GM18858 (cell line): ENCODE measurements at regions not wholly inside any gene's neighbourhood (a gene's known extent, or its start where the extent isn't known, plus 50 kb on each side); places are given as distances from the start of the nearest gene placed in this dataset.
"Not testable (repeated sequence)": the region's sequence is repeated elsewhere in the genome, so short reads cannot be mapped to it uniquely, and the experiment has no call there.

Experiments
- ATAC-seq: cut with Tn5 transposase; IDR thresholded peaks from one replicate; pipeline ENCODE4 v1.9.1; 2021; ENCODE audit not compliant: unreplicated experiment

DNA sequence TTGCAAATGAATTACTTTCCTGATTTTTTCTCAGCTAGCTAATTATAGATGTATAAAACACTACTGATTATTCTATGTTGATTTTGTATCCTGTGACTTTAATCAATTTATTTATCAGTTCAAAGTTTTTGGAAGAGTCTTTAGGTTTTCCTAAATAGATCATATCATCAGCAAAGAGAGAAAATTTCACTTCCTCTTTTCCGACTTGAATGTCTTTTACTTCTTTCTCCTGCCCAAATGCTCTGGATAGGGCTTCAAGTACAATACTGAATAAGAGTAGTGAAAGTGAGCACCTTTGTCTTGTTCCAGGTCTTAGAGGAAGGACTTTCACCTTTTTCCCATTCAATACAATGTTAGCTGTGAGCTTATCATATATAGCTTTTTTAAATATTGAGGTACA, 417.9 kb downstream of the PDGFC start:
- ATAC-seq: no peak

DNA sequence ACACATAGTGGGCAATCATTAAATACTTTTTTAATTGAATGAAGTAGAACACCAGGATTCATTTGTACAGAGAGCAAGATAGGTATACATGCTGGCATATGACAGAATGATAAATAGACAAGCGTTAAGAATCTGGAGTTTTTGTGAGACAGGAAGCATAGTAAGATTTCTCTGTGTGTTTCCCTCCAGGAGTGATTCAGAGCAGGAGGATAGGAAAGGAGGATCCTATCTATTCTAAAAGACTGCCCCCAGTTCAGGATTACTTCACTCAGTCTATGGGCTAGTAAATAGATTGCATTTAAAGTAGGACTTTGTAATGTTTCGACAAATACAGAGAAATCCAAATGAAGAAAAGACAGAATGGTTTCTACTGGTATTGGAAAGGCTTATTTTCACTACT, 423.7 kb downstream of the PDGFC start:
- no peak for ATAC-seq

GRCh38 chr4:156547439-156547838, 424.2 kb downstream of the PDGFC start:
- no peak for ATAC-seq

DNA sequence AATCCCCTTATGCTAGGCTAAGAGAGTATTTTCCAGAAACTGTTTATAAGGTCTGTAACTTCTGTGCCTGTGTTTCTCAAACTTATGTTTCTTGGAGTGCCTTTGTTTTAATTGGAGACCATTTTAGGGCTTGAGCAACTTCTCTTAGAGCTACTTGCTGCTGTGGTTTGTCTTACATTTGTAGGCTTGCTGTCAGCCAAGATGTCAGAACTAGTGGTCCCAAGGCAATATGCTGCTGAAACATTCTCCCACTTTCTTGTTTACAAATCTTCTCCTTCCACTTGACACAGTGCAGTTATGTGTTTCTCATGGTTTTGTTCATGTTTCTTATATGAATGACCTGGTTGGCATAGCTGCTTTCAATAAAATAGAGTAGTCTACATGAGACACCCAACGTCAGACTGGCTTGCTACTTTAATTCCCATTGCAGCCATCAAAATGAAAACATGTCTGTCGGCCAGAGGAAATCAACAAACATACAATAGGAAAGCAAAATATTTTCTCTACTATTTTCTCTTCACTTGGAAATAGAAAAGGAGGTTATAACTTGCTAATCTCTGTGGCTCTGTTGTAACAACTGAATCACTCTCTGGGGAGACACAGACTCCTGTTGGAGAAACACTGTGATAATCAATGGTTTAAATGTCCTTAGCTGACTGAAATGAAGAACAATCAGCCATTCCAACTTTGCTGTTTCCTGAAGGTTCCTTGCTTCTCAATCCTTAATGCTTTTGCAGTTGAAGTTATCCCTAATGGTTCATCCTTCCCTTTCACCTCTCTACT, 426.4 kb downstream of the PDGFC start:
- no peak for ATAC-seq

DNA sequence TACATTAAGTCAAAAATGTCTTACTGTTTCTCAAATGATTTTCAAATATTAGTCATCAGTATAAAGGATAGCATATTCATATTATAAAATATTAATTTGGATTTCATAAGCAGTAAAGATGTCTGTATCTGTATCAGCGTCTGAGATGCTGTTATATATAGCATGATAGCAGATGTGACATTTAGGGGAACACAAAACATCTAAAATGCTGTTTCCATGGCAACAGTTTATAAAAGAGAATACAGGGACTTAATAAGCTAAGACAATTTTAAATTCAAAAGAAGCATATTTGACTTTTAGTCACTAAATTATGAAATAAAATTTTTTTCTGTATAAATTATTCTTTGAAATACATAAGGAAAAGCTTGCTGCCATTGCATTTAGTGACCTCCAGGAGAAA, 432.2 kb downstream of the PDGFC start:
- no peak for ATAC-seq

DNA sequence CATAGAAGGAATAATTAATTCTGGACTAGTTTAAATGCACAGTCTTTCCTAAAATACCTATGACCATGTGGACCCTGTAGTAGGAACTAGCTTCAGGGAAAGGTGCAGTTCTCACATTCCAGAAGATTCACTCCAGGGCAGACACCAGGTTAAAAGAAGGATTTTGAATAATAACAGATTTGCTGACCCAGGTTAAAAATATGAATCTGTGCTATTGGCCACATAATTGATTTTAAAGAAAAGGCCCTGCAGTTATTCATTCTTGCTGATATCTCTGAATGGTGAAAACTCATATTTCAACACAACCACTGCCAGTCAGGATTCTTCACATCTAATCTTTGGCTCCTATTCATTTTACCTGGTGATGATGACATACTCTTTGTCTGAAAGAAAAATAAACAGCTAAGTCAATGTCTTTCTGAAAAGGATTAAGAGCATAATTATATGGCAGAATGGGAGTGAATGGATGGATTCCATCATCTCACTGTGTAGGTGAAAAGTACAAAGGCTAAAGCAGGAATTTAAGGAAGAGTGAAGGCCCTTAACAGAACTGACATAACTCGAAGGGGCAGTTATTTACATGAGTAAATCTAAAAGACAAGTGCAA, 432.8 kb downstream of the PDGFC start:
- ATAC-seq: no peak

- ATAC-seq: no peak
These were observed 433.4 kb downstream of the PDGFC start for GRCh38 chr4:156538210-156538609.

GRCh38 chr4:156537286-156537685, 434.3 kb downstream of the PDGFC start:
- no peak for ATAC-seq

- ATAC-seq: no peak
These were observed 434.9 kb downstream of the PDGFC start for GRCh38 chr4:156536661-156537060.

DNA sequence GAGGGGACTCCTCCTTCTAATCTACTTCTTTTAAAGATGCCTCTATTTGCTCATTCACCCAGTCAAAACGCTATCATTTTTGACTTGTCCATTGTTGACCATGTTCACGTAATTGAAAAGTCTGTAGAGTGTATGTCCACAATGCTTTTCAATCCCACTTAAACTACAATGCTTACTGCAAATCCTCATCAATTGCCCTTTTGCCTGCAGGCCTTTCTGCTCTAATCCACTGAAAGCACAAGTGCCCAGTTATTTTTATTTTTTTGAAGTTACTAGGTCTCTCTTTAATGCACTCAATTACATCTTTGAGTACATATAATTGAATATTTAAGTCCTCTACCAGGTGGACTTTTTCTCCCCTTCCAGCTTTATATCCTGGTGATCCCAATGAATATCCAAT, 437.4 kb downstream of the PDGFC start:
- ATAC-seq: no peak

DNA sequence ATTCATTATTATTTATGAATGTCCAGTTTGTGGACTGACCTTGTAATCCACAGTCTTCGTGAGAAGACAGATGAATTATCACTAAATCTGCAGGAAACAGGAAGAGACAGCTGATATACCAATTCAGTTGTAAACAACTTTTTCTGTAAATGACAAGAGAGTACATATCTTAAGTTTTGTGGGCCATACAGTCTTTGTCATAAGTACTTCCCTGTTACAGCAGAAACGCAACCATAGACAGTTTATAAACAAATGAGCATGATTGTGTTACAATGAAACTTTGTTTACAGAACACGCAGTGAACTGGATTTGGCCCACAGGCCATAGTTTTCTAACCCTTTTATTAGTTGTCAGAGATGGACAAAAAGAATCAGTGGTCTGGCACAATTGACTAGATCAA, 443.4 kb downstream of the PDGFC start:
- ATAC-seq: no peak

DNA sequence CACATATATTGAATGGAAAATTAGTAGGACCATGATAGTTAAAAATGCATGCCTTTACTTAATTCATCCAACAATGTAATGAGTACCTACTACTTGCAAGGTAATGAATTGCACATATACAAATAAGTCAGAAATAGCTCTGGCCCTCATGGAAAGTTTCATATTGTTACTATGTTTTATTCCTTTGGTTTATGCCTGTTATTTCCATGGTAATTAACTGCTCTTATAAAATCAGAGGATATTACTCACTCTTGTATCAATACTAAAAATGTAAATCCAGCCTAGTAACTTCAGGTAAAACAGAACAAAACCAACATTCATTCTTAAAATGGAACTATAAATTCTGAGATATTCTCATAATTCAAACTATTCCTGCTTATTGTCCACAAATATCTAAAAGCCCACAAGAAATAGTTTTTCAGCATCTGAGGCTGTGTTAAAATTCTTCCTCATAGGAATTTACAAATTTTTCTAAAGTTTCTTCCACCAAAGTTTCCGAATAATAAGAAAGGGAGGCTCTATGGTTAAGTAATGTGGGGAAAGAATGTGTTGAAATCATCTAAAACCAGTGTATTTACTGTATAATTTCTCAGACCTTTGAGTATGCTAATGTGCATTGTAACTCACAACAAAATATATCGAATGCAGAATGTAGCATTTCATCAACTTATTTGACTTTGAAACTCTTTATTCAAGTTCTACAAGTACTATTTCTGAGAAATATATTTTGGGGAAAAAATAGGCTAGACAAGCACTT, 444.2 kb downstream of the PDGFC start:
- no peak for ATAC-seq

DNA sequence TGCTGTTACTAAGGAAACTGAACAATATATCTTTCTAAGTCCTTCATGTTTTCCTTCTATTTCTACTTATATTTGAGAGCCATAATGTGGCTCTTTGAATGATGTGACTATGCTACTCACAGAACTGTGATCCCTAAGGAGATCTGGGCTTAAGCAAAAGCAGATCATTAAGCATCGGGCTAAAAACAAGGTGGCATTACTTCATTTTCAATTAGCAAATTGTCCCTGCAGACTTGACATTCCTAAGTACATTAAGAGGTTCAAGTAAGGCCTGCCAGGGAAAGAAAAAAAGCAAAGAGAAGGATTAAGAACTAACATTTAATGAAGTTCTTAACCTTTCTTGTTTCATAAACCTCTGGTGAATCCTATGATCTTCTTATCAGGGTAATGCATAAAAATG, 447.6 kb downstream of the PDGFC start:
- no peak for ATAC-seq

GRCh38 chr4:156523492-156523891, 448.1 kb downstream of the PDGFC start:
- no peak for ATAC-seq

DNA sequence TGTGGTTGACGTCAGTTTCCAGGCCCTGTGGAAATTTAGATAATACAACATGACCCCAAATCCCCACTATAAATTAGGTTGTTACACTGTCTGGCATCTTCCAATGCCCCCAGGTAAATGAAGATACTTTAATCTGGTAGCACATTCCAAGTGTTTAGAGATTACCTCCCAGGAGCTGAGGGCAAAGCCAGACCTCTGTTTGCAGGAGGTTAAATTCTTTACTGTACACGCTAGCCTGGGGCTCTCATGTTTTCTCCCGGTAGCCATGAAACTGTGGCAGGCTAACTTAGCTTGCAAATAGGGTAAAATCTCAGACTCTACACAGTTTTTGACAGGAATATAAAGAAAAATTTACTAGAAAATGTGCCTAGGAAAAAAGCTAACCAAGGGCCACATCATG, 450.0 kb downstream of the PDGFC start:
- ATAC-seq: no peak

- no peak for ATAC-seq
These were observed 453.6 kb downstream of the PDGFC start for GRCh38 chr4:156517956-156518355.

- ATAC-seq: no peak
These were observed 454.1 kb downstream of the PDGFC start for GRCh38 chr4:156517546-156517945.

DNA sequence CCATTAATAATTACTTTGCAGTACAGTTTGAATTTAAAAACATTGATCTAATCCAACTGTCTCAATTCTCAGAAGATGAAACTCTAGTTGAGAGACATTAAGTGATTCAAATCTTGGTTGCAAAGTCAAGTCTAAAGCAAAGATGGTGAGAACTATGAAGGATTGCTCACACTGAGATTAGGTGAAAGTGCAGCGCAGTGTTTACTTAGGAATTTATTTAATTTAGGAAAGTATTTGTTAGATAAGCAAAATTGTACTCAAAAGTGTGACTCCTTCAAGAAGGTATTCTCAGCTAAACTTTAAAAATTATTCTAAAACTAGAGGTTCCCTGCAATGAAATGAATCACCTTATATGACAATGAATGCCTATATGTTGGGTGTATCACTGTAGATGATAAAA, 454.9 kb downstream of the PDGFC start:
- no peak for ATAC-seq

DNA sequence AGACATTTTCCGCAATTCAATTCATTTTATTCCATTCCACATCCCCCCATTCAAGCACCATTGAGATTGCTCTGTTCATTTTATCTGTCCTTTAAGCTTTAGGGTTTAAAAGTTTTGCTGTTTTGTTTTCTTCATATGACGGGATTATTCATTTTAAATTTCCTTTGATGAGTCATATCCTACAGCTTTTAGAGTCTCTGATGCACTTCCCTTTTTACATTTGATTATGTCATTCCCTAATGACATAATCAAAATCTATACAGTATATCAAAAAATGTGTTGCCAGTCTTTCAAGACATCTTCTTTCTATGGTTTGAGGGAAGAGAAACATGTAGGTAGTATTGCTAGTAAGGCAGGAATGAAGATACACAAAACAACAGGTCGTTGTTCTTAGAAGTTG, 456.3 kb downstream of the PDGFC start:
- ATAC-seq: no peak

DNA sequence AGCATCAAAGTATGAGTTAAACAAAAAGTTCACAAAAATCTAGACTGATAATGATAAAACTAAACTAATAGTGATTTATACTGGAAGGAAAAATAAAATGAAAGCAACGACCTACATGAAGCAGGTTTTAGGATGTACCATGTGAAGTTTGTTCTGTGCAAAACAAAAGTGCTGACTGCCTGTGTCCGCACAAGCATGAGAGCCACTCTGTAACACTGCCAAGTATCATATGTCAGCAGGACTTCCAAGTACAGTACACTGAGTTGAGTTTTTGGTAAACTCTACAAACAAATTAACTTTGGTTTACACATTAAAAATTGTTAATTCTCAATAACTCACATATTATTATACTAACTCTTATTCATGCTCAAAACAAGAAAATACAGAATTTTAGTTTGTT, 459.0 kb downstream of the PDGFC start:
- no peak for ATAC-seq

DNA sequence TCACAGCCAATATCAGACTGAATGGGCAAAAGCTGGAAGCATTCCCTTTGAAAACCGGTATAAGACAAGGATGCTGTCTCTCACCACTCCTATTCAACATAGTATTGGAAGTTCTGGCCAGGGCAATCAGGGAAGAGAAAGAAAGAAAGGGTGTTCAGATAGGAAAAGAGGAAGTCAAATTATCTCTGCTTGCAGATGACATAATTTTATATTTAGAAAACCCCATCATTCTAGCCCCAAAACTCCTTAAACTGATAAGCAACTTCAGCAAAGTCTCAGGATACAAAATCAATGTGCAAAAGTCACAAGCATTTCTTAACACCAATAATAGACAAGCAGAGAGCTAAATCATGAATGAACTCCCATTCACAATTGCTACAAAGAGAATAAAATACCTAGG, 461.7 kb downstream of the PDGFC start:
- ATAC-seq: not testable (repeated sequence)

DNA sequence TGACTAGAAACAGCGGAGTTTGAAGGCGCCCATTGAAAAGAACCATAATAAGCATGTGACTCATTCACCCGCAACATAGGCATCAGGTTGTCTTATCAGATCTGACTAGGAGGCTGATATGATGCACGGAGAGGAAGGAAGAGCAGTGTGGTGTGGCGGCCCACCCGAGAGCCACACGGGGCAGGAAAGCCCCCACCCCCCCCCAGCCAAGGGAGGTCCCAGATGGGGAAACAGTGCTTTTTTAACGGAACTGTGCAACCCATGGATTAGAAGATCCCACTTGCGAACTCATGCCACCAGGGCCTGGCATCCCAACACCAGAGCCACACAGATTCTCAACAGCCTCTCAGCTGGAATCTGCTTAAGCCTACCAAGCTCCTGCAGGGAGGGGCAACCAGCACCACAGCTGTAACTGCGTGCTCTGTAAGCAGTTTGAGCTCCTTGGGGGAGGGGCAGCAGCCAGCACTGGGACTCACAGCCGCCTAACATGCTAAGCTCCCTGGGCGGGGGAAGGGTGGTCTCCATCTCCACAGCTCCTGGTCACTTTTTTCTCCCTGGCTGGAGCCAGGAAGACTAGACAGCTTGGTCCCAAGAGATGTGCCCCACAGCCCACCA, 466.2 kb downstream of the PDGFC start:
- no peak for ATAC-seq
